SK-N-SH (cell line): ENCODE measurements at regions not wholly inside any gene's neighbourhood (a gene's known extent, or its start where the extent isn't known, plus 50 kb on each side); places are given as distances from the start of the nearest gene placed in this dataset.

ENCODE experiments used
- CTCF ChIA-PET: fragments of 300-600, 350-600 bp; formaldehyde crosslinking; extraction: SDS; loops from one replicate; lab custom pipeline; 2021; lab: Yijun Ruan, JAX
- POLR2A ChIA-PET: fragments of 350-600 bp; sonication (Branson Sonifier 250); formaldehyde crosslinking; extraction: SDS; loops from one replicate; lab custom pipeline; 2020; ENCODE audit warnings: antibody characterized with exemption, inconsistent platforms; lab: Yijun Ruan, JAX
- DNase-seq: peaks from one replicate; pipeline ENCODE4 v3.0.0; 2012
- H2AFZ ChIP-seq: fragments of 200-600 bp; sonication (generic); 2 replicates; pipeline ENCODE4 v1.8.1; 2016; ENCODE audit warnings: antibody characterized with exemption, mild to moderate bottlenecking, low read depth
- H3F3A ChIP-seq: fragments of 200-600 bp; sonication (generic); replicated peaks from 2 replicates; pipeline ENCODE3; 2016; ENCODE audit warnings: antibody characterized with exemption, mild to moderate bottlenecking; ENCODE audit not compliant: insufficient read depth
- H3K27ac ChIP-seq, 2 experiments: fragments of 200-500 bp in 1 of 2; fragments of 200-600 bp in 1 of 2; sonication (Bioruptor generic) in 1 of 2; sonication (generic), shearing (Covaris generic) in 1 of 2; 2 replicates each; pipeline versions ENCODE4 v1.5.1 to v1.6.1; 2014 to 2016; ENCODE audit warnings: low read depth in 2 of 2, inconsistent platforms in 1 of 2, low read length in 1 of 2, mild to moderate bottlenecking in 1 of 2, mixed read lengths in 1 of 2
- H3K27me3 ChIP-seq: fragments of 200-600 bp; sonication (generic), shearing (Covaris generic); 2 replicates; pipeline ENCODE4 v1.6.1; 2016; ENCODE audit warnings: mixed run types; ENCODE audit not compliant: insufficient read depth
- H3K36me3 ChIP-seq, 2 experiments: fragments of 200-500 bp in 1 of 2; fragments of 200-600 bp in 1 of 2; sonication (Bioruptor generic) in 1 of 2; sonication (generic) in 1 of 2; replicated peaks in 1 of 2; 2 replicates each; pipeline versions ENCODE3 to v1.5.1; 2014 to 2016; ENCODE audit warnings: low read length in 1 of 2, mild to moderate bottlenecking in 1 of 2; ENCODE audit not compliant: insufficient read depth in 2 of 2, control insufficient read depth in 1 of 2
- H3K4me1 ChIP-seq, 2 experiments: fragments of 200-500 bp in 1 of 2; fragments of 200-600 bp in 1 of 2; sonication (Bioruptor generic) in 1 of 2; sonication (generic), shearing (Covaris generic) in 1 of 2; 2 replicates each; pipeline versions ENCODE4 v1.5.1 to v1.6.1; 2014 to 2016; ENCODE audit warnings: low read depth in 1 of 2, low read length in 1 of 2, mixed run types in 1 of 2; ENCODE audit not compliant: insufficient read depth in 2 of 2, control insufficient read depth in 1 of 2
- H3K4me2 ChIP-seq: fragments of 200-600 bp; sonication (generic), shearing (Covaris generic); 2 replicates; pipeline ENCODE4 v1.6.1; 2017; ENCODE audit warnings: mixed run types
- H3K4me3 ChIP-seq, 2 experiments: fragments of 200-500 bp in 1 of 2; fragments of 200-600 bp in 1 of 2; sonication (Bioruptor generic) in 1 of 2; sonication (generic), shearing (Covaris generic) in 1 of 2; 2 replicates each; pipeline versions ENCODE4 v1.5.1 to v1.8.1; 2014 to 2016; ENCODE audit warnings: low read depth in 2 of 2, inconsistent platforms in 1 of 2, low read length in 1 of 2, mild to moderate bottlenecking in 1 of 2, mixed read lengths in 1 of 2, moderate library complexity in 1 of 2
- H3K79me2 ChIP-seq: fragments of 200-600 bp; sonication (generic); 2 replicates; pipeline ENCODE4 v1.8.1; 2017; ENCODE audit warnings: mild to moderate bottlenecking; ENCODE audit not compliant: insufficient read depth
- H3K9ac ChIP-seq: fragments of 200-600 bp; sonication (generic); 2 replicates; pipeline ENCODE4 v1.6.1; 2017; ENCODE audit warnings: mixed run types
- H3K9me2 ChIP-seq: fragments of 200-600 bp; sonication (generic); 2 replicates; pipeline ENCODE4 v1.6.1; 2017; ENCODE audit warnings: mixed run types
- H3K9me3 ChIP-seq: fragments of 200-600 bp; sonication (generic); 2 replicates; pipeline ENCODE4 v1.6.1; 2017; ENCODE audit warnings: mixed run types, mild to moderate bottlenecking, moderate library complexity
- H4K20me1 ChIP-seq: fragments of 200-600 bp; sonication (generic); 2 replicates; pipeline ENCODE4 v1.6.1; 2017; ENCODE audit warnings: mild to moderate bottlenecking, mixed run types; ENCODE audit not compliant: insufficient read depth
- CHD2 ChIP-seq: fragments of 150-350 bp; IDR thresholded peaks from 2 replicates; pipeline ENCODE4 v1.6.1; 2018; ENCODE audit warnings: low read length; ENCODE audit not compliant: partially characterized antibody
- EZH2phosphoT487 ChIP-seq: fragments of 200-600 bp; sonication (generic); IDR thresholded peaks from 2 replicates; pipeline ENCODE4 v1.6.1; 2017; ENCODE audit warnings: low read depth, mixed run types, mild to moderate bottlenecking, antibody characterized with exemption, moderate library complexity, borderline replicate concordance
- FOXJ3 ChIP-seq: sonication (generic); formaldehyde crosslinking; IDR thresholded peaks from 2 replicates; pipeline ENCODE4 v1.5.1; 2020; ENCODE audit warnings: mild to moderate bottlenecking, missing genetic modification reagents
- GATA2 ChIP-seq: sonication (generic); formaldehyde crosslinking; IDR thresholded peaks from 2 replicates; pipeline ENCODE4 v1.5.0; 2020; ENCODE audit warnings: mild to moderate bottlenecking, missing genetic modification reagents
- JUND ChIP-seq: IDR thresholded peaks from 2 replicates; pipeline ENCODE4 v1.4.0; 2012
- MXI1 ChIP-seq: IDR thresholded peaks from 2 replicates; pipeline ENCODE4 v1.6.1; 2012; ENCODE audit warnings: mild to moderate bottlenecking, low read depth, low read length, improper control_type of control experiment
- NFIC ChIP-seq: IDR thresholded peaks from 2 replicates; pipeline ENCODE4 v1.4.0; 2012; ENCODE audit warnings: borderline replicate concordance
- NRF1 ChIP-seq: IDR thresholded peaks from 2 replicates; pipeline ENCODE4 v1.6.1; 2012; ENCODE audit warnings: low read depth, mild to moderate bottlenecking, low read length
- POLR2AphosphoS5 ChIP-seq: IDR thresholded peaks from 2 replicates; pipeline ENCODE4 v1.6.1; 2012; ENCODE audit warnings: low read depth, low read length
- RAD21 ChIP-seq: IDR thresholded peaks from 2 replicates; pipeline ENCODE4 v1.6.1; 2012; ENCODE audit warnings: mild to moderate bottlenecking, low read length
- RFX5 ChIP-seq: IDR thresholded peaks from 2 replicates; pipeline ENCODE4 v1.6.1; 2012; ENCODE audit warnings: mild to moderate bottlenecking, improper control_type of control experiment, low read length
- RXRA ChIP-seq: IDR thresholded peaks from 2 replicates; pipeline ENCODE4 v1.4.0; 2012; ENCODE audit warnings: low read depth, mild to moderate bottlenecking, borderline replicate concordance
- TAF1 ChIP-seq: IDR thresholded peaks from 2 replicates; pipeline ENCODE4 v1.6.1; 2012; ENCODE audit warnings: low read depth, mild to moderate bottlenecking, low read length, moderate library complexity, borderline replicate concordance
- YY1 ChIP-seq: IDR thresholded peaks from 2 replicates; pipeline ENCODE4 v1.4.0; 2012; ENCODE audit warnings: low read depth, mild to moderate bottlenecking
- WGBS: methylation state at CpG from one replicate; pipeline ENCODE4 v1.1.6; 2017; ENCODE audit warnings: low lambda C conversion rate; 5-methylcytosine and 5-hydroxymethylcytosine counted together
- TF ChIP-seq, protein P1 (sequence below): IDR thresholded peaks from 2 replicates; pipeline ENCODE4 v1.6.1; 2012; ENCODE audit warnings: mild to moderate bottlenecking, low read depth, low read length, moderate library complexity
- TF ChIP-seq, protein P2 (sequence below): fragments of 150-350 bp; IDR thresholded peaks from 2 replicates; pipeline ENCODE4 v1.6.1; 2016; ENCODE audit warnings: mild to moderate bottlenecking, low read depth, low read length
- TF ChIP-seq, protein P3 (sequence below): IDR thresholded peaks from 2 replicates; pipeline ENCODE4 v1.4.0; 2012; ENCODE audit warnings: low read depth, borderline replicate concordance
- TF ChIP-seq, protein P4 (sequence below): fragments of 150-350 bp; IDR thresholded peaks from 2 replicates; pipeline ENCODE4 v1.6.1; 2017; ENCODE audit warnings: antibody characterized with exemption, low read length, low read depth, borderline replicate concordance
- TF ChIP-seq, protein P5 (sequence below): IDR thresholded peaks from 2 replicates; pipeline ENCODE4 v1.4.0; 2012; ENCODE audit warnings: low read depth, borderline replicate concordance

DNA sequence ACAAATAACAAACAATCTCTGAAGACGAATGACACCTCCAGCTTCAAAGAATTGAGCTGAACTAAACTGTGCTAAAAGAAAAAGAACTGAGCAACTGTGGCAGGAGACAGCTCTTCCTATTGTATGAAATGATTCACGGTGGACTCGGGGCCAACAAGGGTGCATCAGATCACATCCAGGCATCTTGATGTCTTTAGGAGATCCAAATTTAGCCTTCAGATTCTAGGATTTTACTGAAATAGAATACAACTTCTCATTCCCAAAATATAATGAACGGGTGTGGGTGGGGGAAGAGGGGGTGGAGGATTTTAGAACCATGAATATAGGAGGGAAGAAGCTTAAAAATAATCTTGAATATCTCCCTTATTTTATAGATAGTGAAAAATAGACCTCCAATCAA, 631.8 kb downstream of the ELAVL2 start:
- Histone ChIP-seq H3K4me3 (no peak overlapping the region), H3K79me2 (no peaks in the 10 kb centered on the region), H3K9me3 (no peaks in the 10 kb centered on the region), H4K20me1 (no peaks in the 10 kb centered on the region), H3K27me3 (no peaks in the 10 kb centered on the region), H3K4me1 (no peaks in the 10 kb centered on the region), H3K4me2 (no peak overlapping the region), H3K36me3 (no peaks in the 10 kb centered on the region), H3K9me2 (no peaks in the 10 kb centered on the region), H3K27ac (no peak overlapping the region), H3F3A (no peaks in the 10 kb centered on the region), H3K9ac (no peak overlapping the region), H2AFZ (no peak overlapping the region)
- TF ChIP-seq, protein P1, sequence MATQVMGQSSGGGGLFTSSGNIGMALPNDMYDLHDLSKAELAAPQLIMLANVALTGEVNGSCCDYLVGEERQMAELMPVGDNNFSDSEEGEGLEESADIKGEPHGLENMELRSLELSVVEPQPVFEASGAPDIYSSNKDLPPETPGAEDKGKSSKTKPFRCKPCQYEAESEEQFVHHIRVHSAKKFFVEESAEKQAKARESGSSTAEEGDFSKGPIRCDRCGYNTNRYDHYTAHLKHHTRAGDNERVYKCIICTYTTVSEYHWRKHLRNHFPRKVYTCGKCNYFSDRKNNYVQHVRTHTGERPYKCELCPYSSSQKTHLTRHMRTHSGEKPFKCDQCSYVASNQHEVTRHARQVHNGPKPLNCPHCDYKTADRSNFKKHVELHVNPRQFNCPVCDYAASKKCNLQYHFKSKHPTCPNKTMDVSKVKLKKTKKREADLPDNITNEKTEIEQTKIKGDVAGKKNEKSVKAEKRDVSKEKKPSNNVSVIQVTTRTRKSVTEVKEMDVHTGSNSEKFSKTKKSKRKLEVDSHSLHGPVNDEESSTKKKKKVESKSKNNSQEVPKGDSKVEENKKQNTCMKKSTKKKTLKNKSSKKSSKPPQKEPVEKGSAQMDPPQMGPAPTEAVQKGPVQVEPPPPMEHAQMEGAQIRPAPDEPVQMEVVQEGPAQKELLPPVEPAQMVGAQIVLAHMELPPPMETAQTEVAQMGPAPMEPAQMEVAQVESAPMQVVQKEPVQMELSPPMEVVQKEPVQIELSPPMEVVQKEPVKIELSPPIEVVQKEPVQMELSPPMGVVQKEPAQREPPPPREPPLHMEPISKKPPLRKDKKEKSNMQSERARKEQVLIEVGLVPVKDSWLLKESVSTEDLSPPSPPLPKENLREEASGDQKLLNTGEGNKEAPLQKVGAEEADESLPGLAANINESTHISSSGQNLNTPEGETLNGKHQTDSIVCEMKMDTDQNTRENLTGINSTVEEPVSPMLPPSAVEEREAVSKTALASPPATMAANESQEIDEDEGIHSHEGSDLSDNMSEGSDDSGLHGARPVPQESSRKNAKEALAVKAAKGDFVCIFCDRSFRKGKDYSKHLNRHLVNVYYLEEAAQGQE = no peak
- TF ChIP-seq, protein P2, sequence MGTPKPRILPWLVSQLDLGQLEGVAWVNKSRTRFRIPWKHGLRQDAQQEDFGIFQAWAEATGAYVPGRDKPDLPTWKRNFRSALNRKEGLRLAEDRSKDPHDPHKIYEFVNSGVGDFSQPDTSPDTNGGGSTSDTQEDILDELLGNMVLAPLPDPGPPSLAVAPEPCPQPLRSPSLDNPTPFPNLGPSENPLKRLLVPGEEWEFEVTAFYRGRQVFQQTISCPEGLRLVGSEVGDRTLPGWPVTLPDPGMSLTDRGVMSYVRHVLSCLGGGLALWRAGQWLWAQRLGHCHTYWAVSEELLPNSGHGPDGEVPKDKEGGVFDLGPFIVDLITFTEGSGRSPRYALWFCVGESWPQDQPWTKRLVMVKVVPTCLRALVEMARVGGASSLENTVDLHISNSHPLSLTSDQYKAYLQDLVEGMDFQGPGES = no peak
- no peak for TF ChIP-seq TAF1
- TF ChIP-seq GATA2 (CRISPR knock-in tag) = no peak
- TF ChIP-seq RXRA = no peak
- TF ChIP-seq RFX5 = no peak
- no peak for TF ChIP-seq EZH2phosphoT487
- TF ChIP-seq NRF1 = no peak
- TF ChIP-seq, protein P3, sequence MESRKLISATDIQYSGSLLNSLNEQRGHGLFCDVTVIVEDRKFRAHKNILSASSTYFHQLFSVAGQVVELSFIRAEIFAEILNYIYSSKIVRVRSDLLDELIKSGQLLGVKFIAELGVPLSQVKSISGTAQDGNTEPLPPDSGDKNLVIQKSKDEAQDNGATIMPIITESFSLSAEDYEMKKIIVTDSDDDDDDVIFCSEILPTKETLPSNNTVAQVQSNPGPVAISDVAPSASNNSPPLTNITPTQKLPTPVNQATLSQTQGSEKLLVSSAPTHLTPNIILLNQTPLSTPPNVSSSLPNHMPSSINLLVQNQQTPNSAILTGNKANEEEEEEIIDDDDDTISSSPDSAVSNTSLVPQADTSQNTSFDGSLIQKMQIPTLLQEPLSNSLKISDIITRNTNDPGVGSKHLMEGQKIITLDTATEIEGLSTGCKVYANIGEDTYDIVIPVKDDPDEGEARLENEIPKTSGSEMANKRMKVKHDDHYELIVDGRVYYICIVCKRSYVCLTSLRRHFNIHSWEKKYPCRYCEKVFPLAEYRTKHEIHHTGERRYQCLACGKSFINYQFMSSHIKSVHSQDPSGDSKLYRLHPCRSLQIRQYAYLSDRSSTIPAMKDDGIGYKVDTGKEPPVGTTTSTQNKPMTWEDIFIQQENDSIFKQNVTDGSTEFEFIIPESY = no peak
- TF ChIP-seq, protein P4, sequence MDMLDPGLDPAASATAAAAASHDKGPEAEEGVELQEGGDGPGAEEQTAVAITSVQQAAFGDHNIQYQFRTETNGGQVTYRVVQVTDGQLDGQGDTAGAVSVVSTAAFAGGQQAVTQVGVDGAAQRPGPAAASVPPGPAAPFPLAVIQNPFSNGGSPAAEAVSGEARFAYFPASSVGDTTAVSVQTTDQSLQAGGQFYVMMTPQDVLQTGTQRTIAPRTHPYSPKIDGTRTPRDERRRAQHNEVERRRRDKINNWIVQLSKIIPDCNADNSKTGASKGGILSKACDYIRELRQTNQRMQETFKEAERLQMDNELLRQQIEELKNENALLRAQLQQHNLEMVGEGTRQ = no peak
- TF ChIP-seq NFIC = no peak
- no peak for TF ChIP-seq FOXJ3 (CRISPR knock-in tag)
- no peak for TF ChIP-seq YY1
- TF ChIP-seq JUND = no peak
- TF ChIP-seq POLR2AphosphoS5 = no peak
- TF ChIP-seq CHD2 = no peak
- TF ChIP-seq, protein P5, sequence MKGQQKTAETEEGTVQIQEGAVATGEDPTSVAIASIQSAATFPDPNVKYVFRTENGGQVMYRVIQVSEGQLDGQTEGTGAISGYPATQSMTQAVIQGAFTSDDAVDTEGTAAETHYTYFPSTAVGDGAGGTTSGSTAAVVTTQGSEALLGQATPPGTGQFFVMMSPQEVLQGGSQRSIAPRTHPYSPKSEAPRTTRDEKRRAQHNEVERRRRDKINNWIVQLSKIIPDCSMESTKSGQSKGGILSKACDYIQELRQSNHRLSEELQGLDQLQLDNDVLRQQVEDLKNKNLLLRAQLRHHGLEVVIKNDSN = no peak
- TF ChIP-seq RAD21 = no peak
- TF ChIP-seq MXI1 = no peak
- CTCF ChIA-PET = no interaction called here
- POLR2A ChIA-PET = no interaction called here
- WGBS = 4% methylated on average over 4 of the region's 4 CpGs
- no peak for DNase-seq
